ENCODE measurements at regions not wholly inside any gene's neighbourhood (a gene's known extent, or its start where the extent isn't known, plus 50 kb on each side); places are given as distances from the start of the nearest gene placed in this dataset.

DNA sequence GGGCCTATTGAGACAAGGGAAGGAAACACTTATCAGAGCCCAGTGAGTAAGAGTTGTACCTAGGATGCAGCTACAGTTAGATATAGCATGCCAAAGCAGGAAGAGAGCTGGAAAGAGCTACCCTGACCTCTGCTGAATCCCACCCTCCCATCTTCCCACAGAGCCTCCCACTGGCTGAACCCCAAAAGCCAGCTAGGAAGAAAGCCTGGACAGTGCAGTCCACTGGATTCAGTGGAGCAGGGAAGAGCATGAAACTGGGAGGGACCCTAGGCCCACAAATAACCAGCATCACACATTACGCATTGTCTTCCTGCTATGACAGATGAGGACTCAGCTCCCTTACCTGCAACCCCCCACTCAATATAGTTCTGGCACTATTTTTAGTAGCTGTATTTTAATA, 81.5 kb upstream of the AKAP13 start:
- DNase-seq (ENCODE audit: low spot score), result no peak
- no peak for TF ChIP-seq RXRA (IDR thresholded peaks at IDR 0.05)
- TF ChIP-seq, protein P1, sequence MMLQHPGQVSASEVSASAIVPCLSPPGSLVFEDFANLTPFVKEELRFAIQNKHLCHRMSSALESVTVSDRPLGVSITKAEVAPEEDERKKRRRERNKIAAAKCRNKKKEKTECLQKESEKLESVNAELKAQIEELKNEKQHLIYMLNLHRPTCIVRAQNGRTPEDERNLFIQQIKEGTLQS (IDR thresholded peaks at IDR 0.05), result no peak
- TF ChIP-seq EGR1 (IDR thresholded peaks at IDR 0.05; ENCODE audit: low read depth in 2 of 2), result no peak
- TF ChIP-seq, protein P2, sequence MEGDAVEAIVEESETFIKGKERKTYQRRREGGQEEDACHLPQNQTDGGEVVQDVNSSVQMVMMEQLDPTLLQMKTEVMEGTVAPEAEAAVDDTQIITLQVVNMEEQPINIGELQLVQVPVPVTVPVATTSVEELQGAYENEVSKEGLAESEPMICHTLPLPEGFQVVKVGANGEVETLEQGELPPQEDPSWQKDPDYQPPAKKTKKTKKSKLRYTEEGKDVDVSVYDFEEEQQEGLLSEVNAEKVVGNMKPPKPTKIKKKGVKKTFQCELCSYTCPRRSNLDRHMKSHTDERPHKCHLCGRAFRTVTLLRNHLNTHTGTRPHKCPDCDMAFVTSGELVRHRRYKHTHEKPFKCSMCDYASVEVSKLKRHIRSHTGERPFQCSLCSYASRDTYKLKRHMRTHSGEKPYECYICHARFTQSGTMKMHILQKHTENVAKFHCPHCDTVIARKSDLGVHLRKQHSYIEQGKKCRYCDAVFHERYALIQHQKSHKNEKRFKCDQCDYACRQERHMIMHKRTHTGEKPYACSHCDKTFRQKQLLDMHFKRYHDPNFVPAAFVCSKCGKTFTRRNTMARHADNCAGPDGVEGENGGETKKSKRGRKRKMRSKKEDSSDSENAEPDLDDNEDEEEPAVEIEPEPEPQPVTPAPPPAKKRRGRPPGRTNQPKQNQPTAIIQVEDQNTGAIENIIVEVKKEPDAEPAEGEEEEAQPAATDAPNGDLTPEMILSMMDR (IDR thresholded peaks at IDR 0.05; ENCODE audit: low read depth, low read length, missing input control), result no peak
- Histone ChIP-seq H3K27ac (ENCODE audit: low read depth in 1 of 2, low read length in 2 of 2) (no peak overlapping the region), H3K9me3 (ENCODE audit: control insufficient read depth in 4 of 4, low read length in 3 of 4) (no peaks in the 10 kb centered on the region), H3K4me3 (ENCODE audit: low read depth in 1 of 3, low read length in 3 of 3) (no peak overlapping the region), H3K4me1 (ENCODE audit: control insufficient read depth in 4 of 4, insufficient read depth in 4 of 4, low read length in 3 of 4) (peaks cover 0 to 2% (median 0%) of the 10 kb centered on the region in 4 donors), H3K9ac (ENCODE audit: low read depth in 1 of 2, low read length in 2 of 2) (no peak overlapping the region), H3K27me3 (ENCODE audit: control insufficient read depth in 4 of 4, insufficient read depth in 4 of 4, low read length in 3 of 4) (no peaks in the 10 kb centered on the region), H3K36me3 (ENCODE audit: control insufficient read depth in 4 of 4, insufficient read depth in 3 of 4, low read depth in 1 of 4, low read length in 3 of 4) (no peaks in the 10 kb centered on the region)
- WGBS, result 100% methylated on average over 1 of the region's 1 CpG

DNA sequence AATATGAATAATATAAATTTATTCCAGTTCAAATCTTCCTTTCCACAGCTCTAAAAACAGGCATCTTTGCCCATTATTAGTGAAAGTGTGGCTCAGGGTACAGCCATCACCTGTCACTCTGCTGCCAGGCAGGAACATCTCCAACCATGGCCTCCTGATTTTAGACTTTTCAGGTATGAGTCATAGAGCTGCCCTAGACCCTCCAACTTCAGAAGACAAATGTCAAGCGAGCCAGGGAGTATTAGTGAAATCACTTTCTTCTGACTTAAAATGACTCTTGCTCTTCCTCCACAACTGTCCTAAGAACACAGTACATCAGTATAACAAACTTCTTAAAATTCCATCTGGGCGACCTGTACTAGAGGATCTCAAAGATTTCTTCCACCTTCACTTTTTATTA, 78.1 kb upstream of the AKAP13 start:
- no peak overlapping the region for H3K27ac ChIP-seq (ENCODE audit: low read depth in 1 of 2, low read length in 2 of 2)
- no peak for TF ChIP-seq HNF4G (IDR thresholded peaks at IDR 0.05)
- TF ChIP-seq EGR1 (IDR thresholded peaks at IDR 0.05; ENCODE audit: low read depth in 2 of 2), result no peak
- TF ChIP-seq, protein P3, sequence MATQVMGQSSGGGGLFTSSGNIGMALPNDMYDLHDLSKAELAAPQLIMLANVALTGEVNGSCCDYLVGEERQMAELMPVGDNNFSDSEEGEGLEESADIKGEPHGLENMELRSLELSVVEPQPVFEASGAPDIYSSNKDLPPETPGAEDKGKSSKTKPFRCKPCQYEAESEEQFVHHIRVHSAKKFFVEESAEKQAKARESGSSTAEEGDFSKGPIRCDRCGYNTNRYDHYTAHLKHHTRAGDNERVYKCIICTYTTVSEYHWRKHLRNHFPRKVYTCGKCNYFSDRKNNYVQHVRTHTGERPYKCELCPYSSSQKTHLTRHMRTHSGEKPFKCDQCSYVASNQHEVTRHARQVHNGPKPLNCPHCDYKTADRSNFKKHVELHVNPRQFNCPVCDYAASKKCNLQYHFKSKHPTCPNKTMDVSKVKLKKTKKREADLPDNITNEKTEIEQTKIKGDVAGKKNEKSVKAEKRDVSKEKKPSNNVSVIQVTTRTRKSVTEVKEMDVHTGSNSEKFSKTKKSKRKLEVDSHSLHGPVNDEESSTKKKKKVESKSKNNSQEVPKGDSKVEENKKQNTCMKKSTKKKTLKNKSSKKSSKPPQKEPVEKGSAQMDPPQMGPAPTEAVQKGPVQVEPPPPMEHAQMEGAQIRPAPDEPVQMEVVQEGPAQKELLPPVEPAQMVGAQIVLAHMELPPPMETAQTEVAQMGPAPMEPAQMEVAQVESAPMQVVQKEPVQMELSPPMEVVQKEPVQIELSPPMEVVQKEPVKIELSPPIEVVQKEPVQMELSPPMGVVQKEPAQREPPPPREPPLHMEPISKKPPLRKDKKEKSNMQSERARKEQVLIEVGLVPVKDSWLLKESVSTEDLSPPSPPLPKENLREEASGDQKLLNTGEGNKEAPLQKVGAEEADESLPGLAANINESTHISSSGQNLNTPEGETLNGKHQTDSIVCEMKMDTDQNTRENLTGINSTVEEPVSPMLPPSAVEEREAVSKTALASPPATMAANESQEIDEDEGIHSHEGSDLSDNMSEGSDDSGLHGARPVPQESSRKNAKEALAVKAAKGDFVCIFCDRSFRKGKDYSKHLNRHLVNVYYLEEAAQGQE (IDR thresholded peaks at IDR 0.05), result no peak
- TF ChIP-seq, protein P1 (IDR thresholded peaks at IDR 0.05), result no peak
- TF ChIP-seq RXRA (IDR thresholded peaks at IDR 0.05), result no peak
- TF ChIP-seq, protein P4, sequence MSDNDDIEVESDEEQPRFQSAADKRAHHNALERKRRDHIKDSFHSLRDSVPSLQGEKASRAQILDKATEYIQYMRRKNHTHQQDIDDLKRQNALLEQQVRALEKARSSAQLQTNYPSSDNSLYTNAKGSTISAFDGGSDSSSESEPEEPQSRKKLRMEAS (IDR thresholded peaks at IDR 0.05), result no peak
- TF ChIP-seq GABPA (IDR thresholded peaks at IDR 0.05 in 1 of 2, conservative IDR thresholded peaks at IDR 0.05 in 1 of 2), result no peak
- TF ChIP-seq, protein P5, sequence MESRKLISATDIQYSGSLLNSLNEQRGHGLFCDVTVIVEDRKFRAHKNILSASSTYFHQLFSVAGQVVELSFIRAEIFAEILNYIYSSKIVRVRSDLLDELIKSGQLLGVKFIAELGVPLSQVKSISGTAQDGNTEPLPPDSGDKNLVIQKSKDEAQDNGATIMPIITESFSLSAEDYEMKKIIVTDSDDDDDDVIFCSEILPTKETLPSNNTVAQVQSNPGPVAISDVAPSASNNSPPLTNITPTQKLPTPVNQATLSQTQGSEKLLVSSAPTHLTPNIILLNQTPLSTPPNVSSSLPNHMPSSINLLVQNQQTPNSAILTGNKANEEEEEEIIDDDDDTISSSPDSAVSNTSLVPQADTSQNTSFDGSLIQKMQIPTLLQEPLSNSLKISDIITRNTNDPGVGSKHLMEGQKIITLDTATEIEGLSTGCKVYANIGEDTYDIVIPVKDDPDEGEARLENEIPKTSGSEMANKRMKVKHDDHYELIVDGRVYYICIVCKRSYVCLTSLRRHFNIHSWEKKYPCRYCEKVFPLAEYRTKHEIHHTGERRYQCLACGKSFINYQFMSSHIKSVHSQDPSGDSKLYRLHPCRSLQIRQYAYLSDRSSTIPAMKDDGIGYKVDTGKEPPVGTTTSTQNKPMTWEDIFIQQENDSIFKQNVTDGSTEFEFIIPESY (IDR thresholded peaks at IDR 0.05), result no peak
- TF ChIP-seq, protein P2 (IDR thresholded peaks at IDR 0.05; ENCODE audit: low read depth, low read length, missing input control), result no peak
- no peak for TF ChIP-seq FOXA2 (IDR thresholded peaks at IDR 0.05)
- H3K4me3 ChIP-seq (ENCODE audit: low read depth in 1 of 3, low read length in 3 of 3), result no peak overlapping the region
- no peaks in the 10 kb centered on the region for H3K36me3 ChIP-seq (ENCODE audit: control insufficient read depth in 4 of 4, insufficient read depth in 3 of 4, low read depth in 1 of 4, low read length in 3 of 4)
- H3K9ac ChIP-seq (ENCODE audit: low read depth in 1 of 2, low read length in 2 of 2), result no peak overlapping the region
- no peak for DNase-seq (ENCODE audit: low spot score)
- 83% methylated on average over 2 of the region's 2 CpGs for WGBS
- H3K27me3 ChIP-seq (ENCODE audit: control insufficient read depth in 4 of 4, insufficient read depth in 4 of 4, low read length in 3 of 4), result no peaks in the 10 kb centered on the region
- no peaks in the 10 kb centered on the region for H3K4me1 ChIP-seq (ENCODE audit: control insufficient read depth in 4 of 4, insufficient read depth in 4 of 4, low read length in 3 of 4)
- H3K9me3 ChIP-seq (ENCODE audit: control insufficient read depth in 4 of 4, low read length in 3 of 4), result no peaks in the 10 kb centered on the region
